ENCODE measurements at regions not wholly inside any gene's neighbourhood (a gene's known extent, or its start where the extent isn't known, plus 50 kb on each side); places are given as distances from the start of the nearest gene placed in this dataset.

- H3K27ac ChIP-seq = no peak overlapping the region
- TF ChIP-seq EZH2 (IDR thresholded peaks at IDR 0.05; ENCODE audit: insufficient read depth, poor library complexity, severe bottlenecking) = no peak
- no peak for TF ChIP-seq EZH2phosphoT487 (IDR thresholded peaks at IDR 0.05; ENCODE audit: insufficient read depth, low read depth)
- H3K27me3 ChIP-seq (replicated peaks; ENCODE audit: insufficient read depth) = no peaks in the 10 kb centered on the region
- H4K20me1 ChIP-seq (ENCODE audit: insufficient read depth) = no peaks in the 10 kb centered on the region
- H3K9me3 ChIP-seq (ENCODE audit: low read depth) = no peaks in the 10 kb centered on the region
- H3F3A ChIP-seq (ENCODE audit: insufficient read depth) = no peaks in the 10 kb centered on the region
- H2AFZ ChIP-seq = no peak overlapping the region
- in situ Hi-C loops (cut with MboI) = no loop called here
- no peak overlapping the region for H3K9ac ChIP-seq
- WGBS, 2 experiments (ENCODE audit: low coverage in 1 of 2, low lambda C conversion rate in 2 of 2, missing lambda C conversion rate in 2 of 2) = 0 to 3% methylated on average over 2 of the region's 2 CpGs
- H3K79me2 ChIP-seq (ENCODE audit: insufficient read depth) = no peaks in the 10 kb centered on the region
- no peaks in the 10 kb centered on the region for H3K36me3 ChIP-seq (ENCODE audit: low read depth)
- H3K9me2 ChIP-seq (ENCODE audit: insufficient read depth) = no peaks in the 10 kb centered on the region
- H3K4me1 ChIP-seq (ENCODE audit: insufficient read depth) = no peaks in the 10 kb centered on the region
- no peak overlapping the region for H3K4me3 ChIP-seq
- no peak for DNase-seq
- no peak overlapping the region for H3K4me2 ChIP-seq (ENCODE audit: unreplicated experiment)
Measured at GRCh38 chr20:39318911-39319310, 356.8 kb downstream of the DHX35 start.

DNA sequence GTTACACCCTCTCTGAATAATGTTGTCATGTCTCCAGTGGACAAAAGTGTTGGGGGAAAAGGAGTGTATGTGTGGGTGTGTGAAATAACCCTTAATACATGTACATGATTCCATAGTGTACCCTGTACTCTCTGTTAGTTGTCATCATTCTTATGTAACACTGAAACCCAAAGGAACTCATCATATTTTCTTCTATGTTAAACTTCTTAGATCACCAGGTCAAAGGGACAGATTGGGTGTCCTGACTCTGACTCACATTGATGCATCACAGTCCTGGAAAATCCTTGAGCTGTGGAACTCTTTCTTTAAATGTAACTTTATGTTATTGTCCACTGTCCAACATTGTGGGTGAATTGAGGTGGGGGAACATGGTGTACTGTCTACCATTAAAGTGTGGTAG is 350.5 kb downstream of the DHX35 start:
- in situ Hi-C loops (cut with MboI) = no loop called here
- Histone ChIP-seq H3K9me3 (ENCODE audit: low read depth) (no peaks in the 10 kb centered on the region), H3K9me2 (ENCODE audit: insufficient read depth) (no peaks in the 10 kb centered on the region), H3K9ac (no peak overlapping the region), H3K79me2 (ENCODE audit: insufficient read depth) (no peaks in the 10 kb centered on the region), H3K36me3 (ENCODE audit: low read depth) (no peaks in the 10 kb centered on the region), H3F3A (ENCODE audit: insufficient read depth) (no peaks in the 10 kb centered on the region), H3K27ac (no peak overlapping the region), H2AFZ (no peak overlapping the region), H3K27me3 (replicated peaks; ENCODE audit: insufficient read depth) (no peaks in the 10 kb centered on the region), H3K4me3 (no peak overlapping the region), H3K4me2 (ENCODE audit: unreplicated experiment) (no peak overlapping the region), H4K20me1 (ENCODE audit: insufficient read depth) (no peaks in the 10 kb centered on the region), H3K4me1 (ENCODE audit: insufficient read depth) (no peaks in the 10 kb centered on the region)
- TF ChIP-seq EZH2 (IDR thresholded peaks at IDR 0.05; ENCODE audit: insufficient read depth, poor library complexity, severe bottlenecking) (no peak), EZH2phosphoT487 (IDR thresholded peaks at IDR 0.05; ENCODE audit: insufficient read depth, low read depth) (no peak)
- no peak for DNase-seq

- no peak overlapping the region for H3K4me3 ChIP-seq
Measured at GRCh38 chr20:39311851-39312506, 349.8 kb downstream of the DHX35 start.

GRCh38 chr20:39310363-39310995 is 348.3 kb downstream of the DHX35 start:
- Histone ChIP-seq H3K27me3 (replicated peaks; ENCODE audit: insufficient read depth) (no peaks in the 10 kb centered on the region), H3K9ac (no peak overlapping the region), H3K4me1 (ENCODE audit: insufficient read depth) (no peaks in the 10 kb centered on the region), H3K27ac (no peak overlapping the region), H3K9me2 (ENCODE audit: insufficient read depth) (no peaks in the 10 kb centered on the region), H3K79me2 (ENCODE audit: insufficient read depth) (no peaks in the 10 kb centered on the region), H3K4me3 (no peak overlapping the region), H3K4me2 (ENCODE audit: unreplicated experiment) (no peak overlapping the region), H2AFZ (no peak overlapping the region), H3F3A (ENCODE audit: insufficient read depth) (no peaks in the 10 kb centered on the region), H3K36me3 (ENCODE audit: low read depth) (no peaks in the 10 kb centered on the region), H3K9me3 (ENCODE audit: low read depth) (no peaks in the 10 kb centered on the region), H4K20me1 (ENCODE audit: insufficient read depth) (no peaks in the 10 kb centered on the region)
- WGBS, 2 experiments (ENCODE audit: low coverage in 1 of 2, low lambda C conversion rate in 2 of 2, missing lambda C conversion rate in 2 of 2) = 38 to 44% methylated on average over 9 of the region's 9 CpGs
- in situ Hi-C loops (cut with MboI) = no loop called here
- TF ChIP-seq EZH2phosphoT487 (IDR thresholded peaks at IDR 0.05; ENCODE audit: insufficient read depth, low read depth) = no peak
- no peak for TF ChIP-seq EZH2 (IDR thresholded peaks at IDR 0.05; ENCODE audit: insufficient read depth, poor library complexity, severe bottlenecking)
- no peak for DNase-seq

More at GRCh38 chr20:39311851-39312506, 349.8 kb downstream of the DHX35 start:
- no peak overlapping the region for H2AFZ ChIP-seq
- no peaks in the 10 kb centered on the region for H3F3A ChIP-seq (ENCODE audit: insufficient read depth)
- TF ChIP-seq EZH2 (IDR thresholded peaks at IDR 0.05; ENCODE audit: insufficient read depth, poor library complexity, severe bottlenecking) (no peak), EZH2phosphoT487 (IDR thresholded peaks at IDR 0.05; ENCODE audit: insufficient read depth, low read depth) (no peak)
- H3K4me2 ChIP-seq (ENCODE audit: unreplicated experiment) = no peak overlapping the region
- H3K27me3 ChIP-seq (replicated peaks; ENCODE audit: insufficient read depth) = no peaks in the 10 kb centered on the region
- H3K27ac ChIP-seq = no peak overlapping the region
- no peaks in the 10 kb centered on the region for H3K4me1 ChIP-seq (ENCODE audit: insufficient read depth)
- no peaks in the 10 kb centered on the region for H3K9me2 ChIP-seq (ENCODE audit: insufficient read depth)
- no peaks in the 10 kb centered on the region for H3K9me3 ChIP-seq (ENCODE audit: low read depth)
- H4K20me1 ChIP-seq (ENCODE audit: insufficient read depth) = no peaks in the 10 kb centered on the region
- no peaks in the 10 kb centered on the region for H3K36me3 ChIP-seq (ENCODE audit: low read depth)
- H3K79me2 ChIP-seq (ENCODE audit: insufficient read depth) = no peaks in the 10 kb centered on the region
- no peak overlapping the region for H3K9ac ChIP-seq
- DNase-seq = no peak
- in situ Hi-C loops (cut with MboI) = no loop called here
- 50 to 83% methylated on average over 1 of the region's 1 CpG for WGBS, 2 experiments (ENCODE audit: low coverage in 1 of 2, low lambda C conversion rate in 2 of 2, missing lambda C conversion rate in 2 of 2)
